CD4-positive, alpha-beta T cell (primary cell): ENCODE measurements at regions not wholly inside any gene's neighbourhood (a gene's known extent, or its start where the extent isn't known, plus 50 kb on each side); places are given as distances from the start of the nearest gene placed in this dataset.

Experiments used
- ATAC-seq: fragments of 200-7000 bp; cut with Tn5 transposase; one replicate; pipeline ENCODE4 v1.10.0; 2022; ENCODE audit warnings: mild to moderate bottlenecking; ENCODE audit not compliant: poor library complexity
- CTCF ChIA-PET: fragments of 350-600 bp; sonication (Branson Sonifier 250); formaldehyde crosslinking; loops from one replicate; lab custom pipeline; 2021; ENCODE audit warnings: antibody characterized with exemption, inconsistent platforms; lab: Charles Lee
- POLR2A ChIA-PET: fragments of 350-600 bp; sonication (Branson Sonifier 250); formaldehyde crosslinking; loops from one replicate; lab custom pipeline; 2021; ENCODE audit warnings: antibody characterized with exemption, inconsistent platforms; lab: Charles Lee
- DNase-seq, 14 experiments: peaks; one replicate each; pipeline ENCODE4 v3.0.0-alpha.2; 2013 to 2020; ENCODE audit warnings: mixed read lengths in 2 of 14
- H3K27ac ChIP-seq, 2 donors: one replicate each; pipeline versions ENCODE4 v1.5.1 to v1.7.0; 2013; ENCODE audit warnings: low read length in 2 of 2, low read depth in 1 of 2, mild to moderate bottlenecking in 1 of 2
- H3K27me3 ChIP-seq, 2 experiments: 1 replicate in 1 of 2; 2 replicates in 1 of 2; pipeline versions ENCODE4 v1.6.1 to v1.7.0; 2013; ENCODE audit warnings: low read length in 2 of 2, control low read depth in 1 of 2, mild to moderate bottlenecking in 1 of 2, moderate library complexity in 1 of 2; ENCODE audit not compliant: insufficient read depth in 2 of 2, control insufficient read depth in 1 of 2
- H3K36me3 ChIP-seq: one replicate; pipeline ENCODE4 v1.6.1; 2013; ENCODE audit warnings: low read length, control low read depth; ENCODE audit not compliant: insufficient read depth
- H3K4me1 ChIP-seq: one replicate; pipeline ENCODE4 v1.6.1; 2013; ENCODE audit warnings: low read length, control low read depth; ENCODE audit not compliant: insufficient read depth
- H3K4me3 ChIP-seq: one replicate; pipeline ENCODE4 v1.5.1; 2013; ENCODE audit warnings: mild to moderate bottlenecking, low read length, moderate library complexity
- H3K9me3 ChIP-seq, 2 experiments: 1 replicate in 1 of 2; 2 replicates in 1 of 2; pipeline versions ENCODE4 v1.6.1 to v1.7.0; 2013; ENCODE audit warnings: low read length in 2 of 2, mild to moderate bottlenecking in 2 of 2, control low read depth in 1 of 2, moderate library complexity in 1 of 2; ENCODE audit not compliant: control insufficient read depth in 1 of 2, insufficient read depth in 1 of 2
- H3K27ac Mint-ChIP-seq: one replicate; pipeline ENCODE4 v1.8.0; 2020; ENCODE audit warnings: mixed read lengths
- H3K27me3 Mint-ChIP-seq: one replicate; pipeline ENCODE4 v1.8.0; 2021; ENCODE audit warnings: mixed read lengths
- H3K36me3 Mint-ChIP-seq: one replicate; pipeline ENCODE4 v1.8.0; 2021; ENCODE audit warnings: low read depth, mixed read lengths
- H3K4me1 Mint-ChIP-seq: one replicate; pipeline ENCODE4 v1.8.0; 2021; ENCODE audit warnings: low read depth, mixed read lengths
- H3K4me3 Mint-ChIP-seq: one replicate; pipeline ENCODE4 v1.8.0; 2020; ENCODE audit warnings: mild to moderate bottlenecking, mixed read lengths
- H3K9me3 Mint-ChIP-seq: one replicate; pipeline ENCODE4 v1.8.0; 2020; ENCODE audit warnings: mixed read lengths
- intact Hi-C, 2 experiments: fragments of 100-400 bp; cut with DNase I in 1 of 2; cut with micrococcal nuclease in 1 of 2; formaldehyde crosslinking; loops; one replicate each; pipeline versions ENCODE4 v1.15.1 to v1.9.0; 2023 to 2025; cut with DNase I, micrococcal nuclease
- TF ChIP-seq, protein P1 (sequence below): fragments of 200-600 bp; IDR thresholded peaks from one replicate; pipeline ENCODE4 v1.8.0; 2022; ENCODE audit warnings: antibody characterized with exemption, mild to moderate bottlenecking

GRCh38 chr3:72210261-72210660, 425.3 kb upstream of the PROK2 start:
- ATAC-seq (no peak), DNase-seq (no peak)
- TF ChIP-seq, protein P1, sequence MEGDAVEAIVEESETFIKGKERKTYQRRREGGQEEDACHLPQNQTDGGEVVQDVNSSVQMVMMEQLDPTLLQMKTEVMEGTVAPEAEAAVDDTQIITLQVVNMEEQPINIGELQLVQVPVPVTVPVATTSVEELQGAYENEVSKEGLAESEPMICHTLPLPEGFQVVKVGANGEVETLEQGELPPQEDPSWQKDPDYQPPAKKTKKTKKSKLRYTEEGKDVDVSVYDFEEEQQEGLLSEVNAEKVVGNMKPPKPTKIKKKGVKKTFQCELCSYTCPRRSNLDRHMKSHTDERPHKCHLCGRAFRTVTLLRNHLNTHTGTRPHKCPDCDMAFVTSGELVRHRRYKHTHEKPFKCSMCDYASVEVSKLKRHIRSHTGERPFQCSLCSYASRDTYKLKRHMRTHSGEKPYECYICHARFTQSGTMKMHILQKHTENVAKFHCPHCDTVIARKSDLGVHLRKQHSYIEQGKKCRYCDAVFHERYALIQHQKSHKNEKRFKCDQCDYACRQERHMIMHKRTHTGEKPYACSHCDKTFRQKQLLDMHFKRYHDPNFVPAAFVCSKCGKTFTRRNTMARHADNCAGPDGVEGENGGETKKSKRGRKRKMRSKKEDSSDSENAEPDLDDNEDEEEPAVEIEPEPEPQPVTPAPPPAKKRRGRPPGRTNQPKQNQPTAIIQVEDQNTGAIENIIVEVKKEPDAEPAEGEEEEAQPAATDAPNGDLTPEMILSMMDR, result no peak
- Histone ChIP-seq H3K4me1 (no peaks in the 10 kb centered on the region), H3K27ac (no peak overlapping the region), H3K4me3 (no peak overlapping the region), H3K9me3 (no peaks in the 10 kb centered on the region), H3K27me3 (no peaks in the 10 kb centered on the region), H3K36me3 (no peaks in the 10 kb centered on the region)
- Mint-ChIP-seq H3K27me3 (no peaks in the 10 kb centered on the region), H3K9me3 (no peaks in the 10 kb centered on the region), H3K36me3 (no peaks in the 10 kb centered on the region), H3K4me1 (no peaks in the 10 kb centered on the region), H3K4me3 (no peak overlapping the region), H3K27ac (no peak overlapping the region)
- intact Hi-C loops, result no loop called here
- ChIA-PET CTCF (no interaction called here), POLR2A (no interaction called here)

DNA sequence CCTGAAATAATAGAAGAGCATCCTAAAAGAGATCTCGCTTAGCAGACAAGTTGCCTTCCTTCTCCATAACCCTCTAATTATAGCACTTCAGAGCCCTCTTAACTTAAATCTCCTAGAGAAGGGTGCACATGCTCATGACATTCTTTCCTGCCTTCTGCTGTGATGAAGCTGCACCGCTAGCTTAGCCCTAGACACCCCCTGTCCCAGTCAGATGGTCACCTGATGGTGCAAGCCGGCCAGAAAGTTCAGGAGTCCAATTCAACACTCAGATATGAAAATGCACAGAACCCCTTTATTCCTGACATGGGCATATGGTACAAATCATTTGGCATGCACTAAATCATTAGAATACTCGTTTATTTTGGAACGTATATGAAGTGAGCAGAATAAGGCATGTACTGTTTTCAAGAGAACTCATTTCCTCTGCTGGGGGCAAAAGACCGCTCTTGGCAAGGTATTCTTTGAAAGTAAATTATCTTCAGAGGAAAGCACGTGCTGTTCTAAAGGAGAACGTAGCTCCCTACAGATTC, 420.4 kb upstream of the PROK2 start:
- peaks cover 5% of the 10 kb centered on the region for H3K27me3 Mint-ChIP-seq
- Histone ChIP-seq H3K9me3 (peaks cover 5 to 8% of the 10 kb centered on the region in 2 experiments), H3K4me3 (no peak overlapping the region), H3K27me3 (no peaks in the 10 kb centered on the region), H3K4me1 (no peaks in the 10 kb centered on the region), H3K36me3 (no peaks in the 10 kb centered on the region), H3K27ac (no peak overlapping the region)
- intact Hi-C loops, result no loop called here
- ChIA-PET POLR2A (no interaction called here), CTCF (no interaction called here)
- H3K9me3 Mint-ChIP-seq, result no peaks in the 10 kb centered on the region
- H3K36me3 Mint-ChIP-seq, result no peaks in the 10 kb centered on the region
- no peak for DNase-seq
- H3K4me1 Mint-ChIP-seq, result no peaks in the 10 kb centered on the region
- ATAC-seq, result no peak
- TF ChIP-seq, protein P1, result no peak
- no peak overlapping the region for H3K27ac Mint-ChIP-seq
- no peak overlapping the region for H3K4me3 Mint-ChIP-seq

DNA sequence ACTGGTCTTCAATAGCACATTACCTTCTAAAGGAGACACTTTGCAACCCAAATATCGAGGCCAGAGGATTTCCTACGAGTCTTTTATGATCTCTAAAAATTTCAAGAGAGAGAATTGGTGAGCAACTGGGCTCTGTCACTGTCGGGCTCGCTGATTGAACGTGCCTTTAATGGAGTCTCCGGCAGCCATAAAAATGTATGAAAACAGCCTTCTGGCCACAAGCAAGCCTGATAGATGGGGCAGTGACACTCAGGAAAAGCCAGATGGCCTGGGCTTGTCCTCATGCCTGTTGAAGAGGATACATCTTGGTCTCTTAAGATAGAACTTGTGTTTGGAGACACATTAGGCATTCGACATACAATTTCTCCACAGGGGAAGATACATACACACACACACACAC, 419.5 kb upstream of the PROK2 start:
- H3K9me3 ChIP-seq, result peaks cover 5 to 9% of the 10 kb centered on the region in 2 experiments
- H3K4me3 Mint-ChIP-seq, result no peak overlapping the region
- ATAC-seq, result no peak
- H3K27ac Mint-ChIP-seq, result no peak overlapping the region
- H3K27me3 ChIP-seq, result no peaks in the 10 kb centered on the region
- ChIA-PET CTCF (no interaction called here), POLR2A (no interaction called here)
- H3K4me3 ChIP-seq, result no peak overlapping the region
- no peaks in the 10 kb centered on the region for H3K36me3 ChIP-seq
- no peak for DNase-seq
- H3K27me3 Mint-ChIP-seq, result peaks cover 5% of the 10 kb centered on the region
- H3K27ac ChIP-seq, result no peak overlapping the region
- no peaks in the 10 kb centered on the region for H3K9me3 Mint-ChIP-seq
- no peaks in the 10 kb centered on the region for H3K4me1 Mint-ChIP-seq
- intact Hi-C loops, result no loop called here
- TF ChIP-seq, protein P1, result no peak
- H3K36me3 Mint-ChIP-seq, result no peaks in the 10 kb centered on the region
- no peaks in the 10 kb centered on the region for H3K4me1 ChIP-seq
